ENCODE measurements at regions not wholly inside any gene's neighbourhood (a gene's known extent, or its start where the extent isn't known, plus 50 kb on each side); places are given as distances from the start of the nearest gene placed in this dataset.

DNA sequence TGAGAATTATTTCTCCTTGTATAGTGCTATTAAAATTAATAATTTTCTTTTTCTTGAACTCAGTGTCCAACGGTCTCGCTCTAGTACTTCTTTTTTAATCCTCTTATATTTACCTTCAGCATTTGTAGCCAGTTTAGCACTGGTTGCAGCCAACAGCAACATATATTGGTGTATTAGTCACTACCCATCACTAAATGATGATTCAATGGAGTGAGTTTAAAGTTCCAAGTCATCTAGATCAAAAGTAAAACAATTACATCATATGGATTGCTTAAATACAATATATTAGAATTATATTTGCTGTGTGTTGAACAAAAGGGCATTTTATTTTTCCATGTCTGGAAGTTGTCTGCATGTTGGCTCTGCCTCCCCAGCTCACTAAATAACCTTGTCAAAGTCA, 591.8 kb downstream of the ADGRL2 start:
- Histone ChIP-seq H3K4me3 (ENCODE audit: low read depth, low read length) (no peak overlapping the region), H3K23ac (ENCODE audit: low read length) (no peak overlapping the region), H3K4me2 (ENCODE audit: low read length) (no peak overlapping the region), H2AFZ (ENCODE audit: insufficient read depth, low read length, poor library complexity) (no peak overlapping the region), H2BK120ac (ENCODE audit: insufficient read depth, low read length, poor library complexity) (no peak overlapping the region), H3K9me3 (ENCODE audit: insufficient read depth, low read depth, low read length) (no peaks in the 10 kb centered on the region), H4K12ac (ENCODE audit: low read depth, low read length) (no peak overlapping the region), H3K9ac (ENCODE audit: low read length) (no peak overlapping the region), H3K79me1 (ENCODE audit: low read length) (no peaks in the 10 kb centered on the region), H2BK12ac (ENCODE audit: low read length) (no peak overlapping the region), H3K27me3 (ENCODE audit: insufficient read depth, low read length) (no peaks in the 10 kb centered on the region), H3K36me3 (ENCODE audit: control insufficient read depth in 1 of 2, insufficient read depth in 2 of 2, low read length in 2 of 2) (no peaks in the 10 kb centered on the region), H3K79me2 (ENCODE audit: control insufficient read depth, insufficient read depth, low read length, poor library complexity) (no peaks in the 10 kb centered on the region), H3K27ac (ENCODE audit: low read depth, low read length) (no peak overlapping the region), H4K8ac (ENCODE audit: low read depth, low read length) (no peak overlapping the region), H3K18ac (ENCODE audit: low read length) (no peak overlapping the region), H4K91ac (ENCODE audit: low read depth, low read length) (no peak overlapping the region), H3K14ac (ENCODE audit: low read length) (no peak overlapping the region), H2BK5ac (ENCODE audit: low read depth, low read length, poor library complexity) (no peak overlapping the region), H3K4ac (ENCODE audit: low read depth, low read length) (no peak overlapping the region), H3K4me1 (ENCODE audit: control insufficient read depth in 1 of 2, insufficient read depth in 2 of 2, low read length in 2 of 2) (no peaks in the 10 kb centered on the region), H2AK5ac (ENCODE audit: low read length) (no peak overlapping the region)
- no CpG with 5 or more reads among the region's 2 CpGs for WGBS (ENCODE audit: extremely low coverage, insufficient coverage, insufficient read length)
- no peak for DNase-seq

DNA sequence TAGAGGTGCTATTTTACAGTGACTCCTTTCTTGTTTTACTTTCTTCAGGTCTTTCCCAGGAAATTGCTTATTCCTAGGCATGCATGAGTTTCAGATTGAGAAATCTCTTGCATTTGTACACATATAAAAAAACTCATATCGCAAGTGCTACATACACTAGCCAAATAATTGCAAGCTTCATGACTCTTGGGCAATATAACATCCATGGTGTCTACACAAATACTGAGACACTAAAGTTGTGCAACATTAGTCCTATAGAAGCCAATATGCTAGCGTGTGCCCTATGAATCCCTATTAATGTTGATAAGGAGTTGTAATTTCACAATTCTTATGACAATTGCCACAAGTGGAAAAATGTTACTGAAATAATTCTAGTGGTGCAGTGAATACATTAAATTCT, 591.0 kb downstream of the ADGRL2 start:
- Histone ChIP-seq H2BK120ac (ENCODE audit: insufficient read depth, low read length, poor library complexity) (no peak overlapping the region), H3K23ac (ENCODE audit: low read length) (no peak overlapping the region), H3K4me3 (ENCODE audit: low read depth, low read length) (no peak overlapping the region), H3K4me2 (ENCODE audit: low read length) (no peak overlapping the region), H3K4ac (ENCODE audit: low read depth, low read length) (no peak overlapping the region), H3K9ac (ENCODE audit: low read length) (no peak overlapping the region), H3K4me1 (ENCODE audit: control insufficient read depth in 1 of 2, insufficient read depth in 2 of 2, low read length in 2 of 2) (no peaks in the 10 kb centered on the region), H3K27ac (ENCODE audit: low read depth, low read length) (no peak overlapping the region), H3K14ac (ENCODE audit: low read length) (no peak overlapping the region), H3K9me3 (ENCODE audit: insufficient read depth, low read depth, low read length) (no peaks in the 10 kb centered on the region), H2BK5ac (ENCODE audit: low read depth, low read length, poor library complexity) (no peak overlapping the region), H2BK12ac (ENCODE audit: low read length) (no peak overlapping the region), H2AFZ (ENCODE audit: insufficient read depth, low read length, poor library complexity) (no peak overlapping the region), H4K8ac (ENCODE audit: low read depth, low read length) (no peak overlapping the region), H2AK5ac (ENCODE audit: low read length) (no peak overlapping the region), H3K79me2 (ENCODE audit: control insufficient read depth, insufficient read depth, low read length, poor library complexity) (no peaks in the 10 kb centered on the region), H4K12ac (ENCODE audit: low read depth, low read length) (no peak overlapping the region), H3K18ac (ENCODE audit: low read length) (no peak overlapping the region), H3K79me1 (ENCODE audit: low read length) (no peaks in the 10 kb centered on the region), H4K91ac (ENCODE audit: low read depth, low read length) (no peak overlapping the region), H3K27me3 (ENCODE audit: insufficient read depth, low read length) (no peaks in the 10 kb centered on the region), H3K36me3 (ENCODE audit: control insufficient read depth in 1 of 2, insufficient read depth in 2 of 2, low read length in 2 of 2) (no peaks in the 10 kb centered on the region)
- no peak for DNase-seq
- no CpG with 5 or more reads among the region's 2 CpGs for WGBS (ENCODE audit: extremely low coverage, insufficient coverage, insufficient read length)

DNA sequence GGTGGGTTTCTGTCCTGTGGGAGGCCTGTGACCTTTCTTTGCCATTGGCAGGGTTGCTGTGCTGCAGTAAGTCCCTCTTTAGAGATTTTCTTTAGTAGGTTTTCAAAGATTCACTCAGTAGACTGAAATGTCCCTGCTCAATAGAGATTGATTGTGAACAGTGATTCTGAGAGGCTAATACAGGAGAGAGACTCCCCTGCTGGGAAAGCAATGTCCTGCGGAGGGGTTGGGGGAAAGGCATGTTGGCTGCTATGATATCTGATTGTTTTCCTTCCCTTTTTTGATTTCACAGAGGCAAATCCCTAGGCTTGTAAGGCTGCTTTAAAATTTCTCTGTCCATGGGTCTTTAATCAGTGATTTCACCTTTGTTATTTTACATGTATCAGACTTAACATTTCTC, 589.9 kb downstream of the ADGRL2 start:
- no peaks in the 10 kb centered on the region for H3K27me3 ChIP-seq (ENCODE audit: insufficient read depth, low read length)
- no peak overlapping the region for H3K27ac ChIP-seq (ENCODE audit: low read depth, low read length)
- no peak overlapping the region for H3K9ac ChIP-seq (ENCODE audit: low read length)
- no peak overlapping the region for H3K4me3 ChIP-seq (ENCODE audit: low read depth, low read length)
- H3K4me1 ChIP-seq (ENCODE audit: control insufficient read depth in 1 of 2, insufficient read depth in 2 of 2, low read length in 2 of 2), result no peaks in the 10 kb centered on the region
- DNase-seq, result no peak
- H2BK120ac ChIP-seq (ENCODE audit: insufficient read depth, low read length, poor library complexity), result no peak overlapping the region
- no peak overlapping the region for H2AFZ ChIP-seq (ENCODE audit: insufficient read depth, low read length, poor library complexity)
- no peaks in the 10 kb centered on the region for H3K79me2 ChIP-seq (ENCODE audit: control insufficient read depth, insufficient read depth, low read length, poor library complexity)
- no peak overlapping the region for H4K8ac ChIP-seq (ENCODE audit: low read depth, low read length)
- H3K4me2 ChIP-seq (ENCODE audit: low read length), result no peak overlapping the region
- H4K91ac ChIP-seq (ENCODE audit: low read depth, low read length), result no peak overlapping the region
- no peak overlapping the region for H3K23ac ChIP-seq (ENCODE audit: low read length)
- H3K4ac ChIP-seq (ENCODE audit: low read depth, low read length), result no peak overlapping the region
- no peaks in the 10 kb centered on the region for H3K36me3 ChIP-seq (ENCODE audit: control insufficient read depth in 1 of 2, insufficient read depth in 2 of 2, low read length in 2 of 2)
- no peak overlapping the region for H3K14ac ChIP-seq (ENCODE audit: low read length)
- H2BK5ac ChIP-seq (ENCODE audit: low read depth, low read length, poor library complexity), result no peak overlapping the region
- no peaks in the 10 kb centered on the region for H3K9me3 ChIP-seq (ENCODE audit: insufficient read depth, low read depth, low read length)
- H4K12ac ChIP-seq (ENCODE audit: low read depth, low read length), result no peak overlapping the region
- no peak overlapping the region for H2BK12ac ChIP-seq (ENCODE audit: low read length)
- WGBS (ENCODE audit: extremely low coverage, insufficient coverage, insufficient read length), result no CpG with 5 or more reads among the region's 1 CpG
- H2AK5ac ChIP-seq (ENCODE audit: low read length), result no peak overlapping the region
- no peak overlapping the region for H3K18ac ChIP-seq (ENCODE audit: low read length)
- H3K79me1 ChIP-seq (ENCODE audit: low read length), result no peaks in the 10 kb centered on the region

DNA sequence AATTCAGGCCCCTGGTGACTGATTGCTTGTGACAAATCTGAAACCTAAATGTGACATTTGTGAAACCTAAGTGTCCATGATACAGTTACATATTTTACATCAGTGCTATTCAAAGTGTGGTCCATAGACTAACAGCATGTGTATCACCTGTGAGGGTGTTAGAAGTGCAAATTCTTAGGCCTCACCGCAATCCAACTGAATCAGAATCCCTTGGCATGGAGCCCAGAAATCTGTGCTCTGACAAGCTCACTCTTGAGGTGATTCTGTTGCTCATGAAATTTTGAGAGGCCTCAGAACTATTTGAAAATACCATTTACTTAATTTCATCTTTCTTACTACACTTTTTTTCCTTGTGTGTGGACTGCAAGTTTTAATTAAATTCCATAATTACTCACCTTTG, 587.9 kb downstream of the ADGRL2 start:
- no peak overlapping the region for H3K4ac ChIP-seq (ENCODE audit: low read depth, low read length)
- no peaks in the 10 kb centered on the region for H3K9me3 ChIP-seq (ENCODE audit: insufficient read depth, low read depth, low read length)
- H2BK5ac ChIP-seq (ENCODE audit: low read depth, low read length, poor library complexity), result no peak overlapping the region
- no peak overlapping the region for H2AK5ac ChIP-seq (ENCODE audit: low read length)
- no peak overlapping the region for H2AFZ ChIP-seq (ENCODE audit: insufficient read depth, low read length, poor library complexity)
- no peak overlapping the region for H3K14ac ChIP-seq (ENCODE audit: low read length)
- H3K27me3 ChIP-seq (ENCODE audit: insufficient read depth, low read length), result no peaks in the 10 kb centered on the region
- H3K79me1 ChIP-seq (ENCODE audit: low read length), result no peaks in the 10 kb centered on the region
- no peak overlapping the region for H3K23ac ChIP-seq (ENCODE audit: low read length)
- H4K8ac ChIP-seq (ENCODE audit: low read depth, low read length), result no peak overlapping the region
- no peaks in the 10 kb centered on the region for H3K36me3 ChIP-seq (ENCODE audit: control insufficient read depth in 1 of 2, insufficient read depth in 2 of 2, low read length in 2 of 2)
- H4K12ac ChIP-seq (ENCODE audit: low read depth, low read length), result no peak overlapping the region
- no CpG with 5 or more reads among the region's 1 CpG for WGBS (ENCODE audit: extremely low coverage, insufficient coverage, insufficient read length)
- no peak overlapping the region for H3K9ac ChIP-seq (ENCODE audit: low read length)
- no peak for DNase-seq
- H3K4me3 ChIP-seq (ENCODE audit: low read depth, low read length), result no peak overlapping the region
- H4K91ac ChIP-seq (ENCODE audit: low read depth, low read length), result no peak overlapping the region
- no peak overlapping the region for H3K27ac ChIP-seq (ENCODE audit: low read depth, low read length)
- H2BK12ac ChIP-seq (ENCODE audit: low read length), result no peak overlapping the region
- no peak overlapping the region for H3K4me2 ChIP-seq (ENCODE audit: low read length)
- H3K18ac ChIP-seq (ENCODE audit: low read length), result no peak overlapping the region
- no peaks in the 10 kb centered on the region for H3K4me1 ChIP-seq (ENCODE audit: control insufficient read depth in 1 of 2, insufficient read depth in 2 of 2, low read length in 2 of 2)
- H2BK120ac ChIP-seq (ENCODE audit: insufficient read depth, low read length, poor library complexity), result no peak overlapping the region
- no peaks in the 10 kb centered on the region for H3K79me2 ChIP-seq (ENCODE audit: control insufficient read depth, insufficient read depth, low read length, poor library complexity)

- WGBS (ENCODE audit: extremely low coverage, insufficient coverage, insufficient read length), result no CpG with 5 or more reads among the region's 2 CpGs
- Histone ChIP-seq H3K79me2 (ENCODE audit: control insufficient read depth, insufficient read depth, low read length, poor library complexity) (no peaks in the 10 kb centered on the region), H3K14ac (ENCODE audit: low read length) (no peak overlapping the region), H3K36me3 (ENCODE audit: control insufficient read depth in 1 of 2, insufficient read depth in 2 of 2, low read length in 2 of 2) (no peaks in the 10 kb centered on the region), H3K79me1 (ENCODE audit: low read length) (no peaks in the 10 kb centered on the region), H3K9ac (ENCODE audit: low read length) (no peak overlapping the region), H3K4me3 (ENCODE audit: low read depth, low read length) (no peak overlapping the region), H3K23ac (ENCODE audit: low read length) (no peak overlapping the region), H3K9me3 (ENCODE audit: insufficient read depth, low read depth, low read length) (no peaks in the 10 kb centered on the region), H3K27ac (ENCODE audit: low read depth, low read length) (no peak overlapping the region), H3K4me1 (ENCODE audit: control insufficient read depth in 1 of 2, insufficient read depth in 2 of 2, low read length in 2 of 2) (no peaks in the 10 kb centered on the region), H3K4ac (ENCODE audit: low read depth, low read length) (no peak overlapping the region), H2BK120ac (ENCODE audit: insufficient read depth, low read length, poor library complexity) (no peak overlapping the region), H2BK12ac (ENCODE audit: low read length) (no peak overlapping the region), H4K91ac (ENCODE audit: low read depth, low read length) (no peak overlapping the region), H2BK5ac (ENCODE audit: low read depth, low read length, poor library complexity) (no peak overlapping the region), H2AFZ (ENCODE audit: insufficient read depth, low read length, poor library complexity) (no peak overlapping the region), H3K18ac (ENCODE audit: low read length) (no peak overlapping the region), H4K8ac (ENCODE audit: low read depth, low read length) (no peak overlapping the region), H2AK5ac (ENCODE audit: low read length) (no peak overlapping the region), H3K4me2 (ENCODE audit: low read length) (no peak overlapping the region), H3K27me3 (ENCODE audit: insufficient read depth, low read length) (no peaks in the 10 kb centered on the region), H4K12ac (ENCODE audit: low read depth, low read length) (no peak overlapping the region)
- no peak for DNase-seq
These were observed 586.3 kb downstream of the ADGRL2 start for GRCh38 chr1:82387012-82387366.
